HG03066 (cell line): ENCODE measurements at regions not wholly inside any gene's neighbourhood (a gene's known extent, or its start where the extent isn't known, plus 50 kb on each side); places are given as distances from the start of the nearest gene placed in this dataset.
"Not testable (repeated sequence)": the region's sequence is repeated elsewhere in the genome, so short reads cannot be mapped to it uniquely, and the experiment has no call there.

ENCODE experiments used
- ATAC-seq: cut with Tn5 transposase; IDR thresholded peaks from one replicate; pipeline ENCODE4 v1.9.1; 2021; ENCODE audit warnings: low read depth; ENCODE audit not compliant: unreplicated experiment

- no peak for ATAC-seq
Observed at GRCh38 chr18:76052227-76052595, 442.8 kb downstream of the ZNF516 start.

GRCh38 chr18:76051396-76052226 lies 443.4 kb downstream of the ZNF516 start:
- ATAC-seq, result no peak

- no peak for ATAC-seq
Observed at GRCh38 chr18:76046221-76046620, 448.8 kb downstream of the ZNF516 start.

- ATAC-seq, result no peak
Observed at GRCh38 chr18:76042511-76042910, 452.5 kb downstream of the ZNF516 start.

- no peak for ATAC-seq
Observed at GRCh38 chr18:76018210-76018609, 476.8 kb downstream of the ZNF516 start.

- no peak for ATAC-seq
Observed at GRCh38 chr18:76013057-76013456, 482.0 kb downstream of the ZNF516 start.

GRCh38 chr18:76005632-76006208 lies 489.3 kb downstream of the ZNF516 start:
- no peak for ATAC-seq

GRCh38 chr18:75987913-75988312 lies 507.1 kb downstream of the ZNF516 start:
- ATAC-seq, result not testable (repeated sequence)

GRCh38 chr18:75984853-75985252 lies 510.2 kb downstream of the ZNF516 start:
- ATAC-seq, result no peak

GRCh38 chr18:75981102-75981501 lies 513.9 kb downstream of the ZNF516 start:
- ATAC-seq, result no peak

GRCh38 chr18:75977081-75977480 lies 518.0 kb downstream of the ZNF516 start:
- no peak for ATAC-seq

- ATAC-seq, result no peak
Observed at GRCh38 chr18:75970212-75970611, 524.8 kb downstream of the ZNF516 start.

GRCh38 chr18:75966431-75966830 lies 528.6 kb downstream of the ZNF516 start:
- no peak for ATAC-seq

GRCh38 chr18:75962036-75962572 lies 532.9 kb downstream of the ZNF516 start:
- ATAC-seq, result no peak

- not testable (repeated sequence) for ATAC-seq
Observed at GRCh38 chr18:75960356-75960755, 532.9 kb upstream of the SMIM21 start.

- no peak for ATAC-seq
Observed at GRCh38 chr18:75959150-75959549, 531.6 kb upstream of the SMIM21 start.

- ATAC-seq, result no peak
Observed at GRCh38 chr18:75958683-75959082, 531.2 kb upstream of the SMIM21 start.

- ATAC-seq, result no peak
Observed at GRCh38 chr18:75945265-75945933, 517.9 kb upstream of the SMIM21 start.

GRCh38 chr18:75937306-75937705 lies 509.8 kb upstream of the SMIM21 start:
- no peak for ATAC-seq

- no peak for ATAC-seq
Observed at GRCh38 chr18:75936862-75937261, 509.4 kb upstream of the SMIM21 start.

- no peak for ATAC-seq
Observed at GRCh38 chr18:75931079-75931478, 503.6 kb upstream of the SMIM21 start.
